RCC 7860 (cell line): ENCODE measurements at regions not wholly inside any gene's neighbourhood (a gene's known extent, or its start where the extent isn't known, plus 50 kb on each side); places are given as distances from the start of the nearest gene placed in this dataset.

Source experiments
- DNase-seq: peaks from one replicate; pipeline ENCODE4 v3.0.0-alpha.2; 2015; ENCODE audit warnings: low spot score
- FAIRE-seq: peaks from 2 replicates; lab custom pipeline; 2012; peaks lifted over from hg19 to GRCh38; lab: Jason Lieb, UNC

DNA sequence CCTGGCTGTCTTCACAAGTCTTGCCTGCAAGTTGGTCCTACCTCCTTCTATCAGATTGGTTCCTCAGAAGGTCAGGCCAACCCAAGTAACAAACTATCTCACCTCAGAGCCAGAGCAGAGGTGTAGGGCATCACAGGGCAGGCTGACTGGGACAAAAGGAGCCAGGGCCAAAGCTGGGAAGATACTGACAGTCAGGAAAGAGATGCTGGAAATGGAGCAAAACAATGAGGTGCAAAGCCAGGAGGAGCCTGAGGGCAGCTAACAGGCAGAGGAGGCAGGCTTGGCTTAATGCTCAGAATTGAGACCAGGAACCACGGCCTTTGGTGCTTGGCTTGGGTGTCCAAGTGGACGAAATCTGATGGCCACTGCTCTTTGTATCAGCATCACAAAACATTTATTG lies 68.4 kb upstream of the PNMA1 start:
- no peak for FAIRE-seq

DNA sequence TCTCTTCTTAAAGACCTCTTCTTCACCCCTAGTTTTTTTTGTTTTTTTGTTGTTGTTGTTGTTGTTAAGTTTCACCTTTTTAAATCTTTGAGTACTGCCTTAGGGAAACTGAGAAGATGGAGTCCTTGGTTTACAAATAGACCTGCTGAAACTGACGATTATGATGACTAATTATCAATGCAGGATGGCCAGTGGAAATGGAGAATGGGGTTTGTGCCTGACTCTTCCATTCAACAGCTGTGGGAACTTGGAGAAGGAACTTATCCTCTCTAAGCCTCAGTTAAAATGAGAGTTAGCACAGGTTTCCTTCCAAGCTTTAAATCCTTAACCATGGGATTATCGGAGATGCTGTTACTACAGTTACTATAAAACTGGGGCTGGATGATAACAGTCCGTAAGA lies 66.7 kb upstream of the PNMA1 start:
- no peak for DNase-seq
- no peak for FAIRE-seq

More for the DNA sequence above, 68.4 kb upstream of the PNMA1 start:
- no peak for DNase-seq

DNA sequence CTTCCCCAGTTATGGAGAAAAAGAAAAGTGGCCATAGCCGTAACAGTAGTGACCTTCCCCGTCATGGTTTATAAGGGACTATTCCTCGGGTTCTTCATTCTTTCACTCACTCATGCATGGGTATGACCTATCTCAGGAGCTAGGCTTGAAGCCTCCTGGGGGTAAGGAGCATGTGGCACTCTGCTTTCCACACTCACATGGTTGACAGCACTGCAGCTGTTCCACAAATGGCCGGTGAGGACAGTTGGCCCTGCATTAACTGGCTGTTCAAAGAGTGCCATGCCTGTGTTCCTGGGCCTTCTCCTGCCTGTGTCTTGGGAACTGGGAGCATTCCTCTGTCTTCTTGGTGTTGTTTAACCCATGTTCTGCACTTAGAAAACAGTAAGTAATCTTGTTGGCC lies 66.2 kb upstream of the PNMA1 start:
- DNase-seq (no peak), FAIRE-seq (no peak)

DNA sequence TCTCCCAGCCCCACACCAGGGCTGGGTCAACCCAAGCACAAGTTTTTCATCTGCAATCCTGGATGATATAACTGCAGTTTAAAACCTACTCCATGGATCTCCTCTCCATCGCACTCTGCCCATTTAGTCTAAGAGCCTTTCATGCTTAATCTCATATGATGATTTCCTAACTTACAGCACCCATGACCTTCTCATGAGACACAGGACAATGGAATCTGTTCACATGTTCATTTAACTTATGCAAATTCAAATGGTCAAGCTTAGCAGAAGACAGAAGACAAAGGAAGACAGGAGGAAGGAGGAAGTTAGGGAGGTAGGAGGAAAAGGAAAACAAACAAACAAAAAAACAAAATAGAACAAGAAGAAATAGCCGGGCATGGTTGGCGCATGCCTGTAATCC lies 64.6 kb upstream of the PNMA1 start:
- DNase-seq (no peak), FAIRE-seq (no peak)

DNA sequence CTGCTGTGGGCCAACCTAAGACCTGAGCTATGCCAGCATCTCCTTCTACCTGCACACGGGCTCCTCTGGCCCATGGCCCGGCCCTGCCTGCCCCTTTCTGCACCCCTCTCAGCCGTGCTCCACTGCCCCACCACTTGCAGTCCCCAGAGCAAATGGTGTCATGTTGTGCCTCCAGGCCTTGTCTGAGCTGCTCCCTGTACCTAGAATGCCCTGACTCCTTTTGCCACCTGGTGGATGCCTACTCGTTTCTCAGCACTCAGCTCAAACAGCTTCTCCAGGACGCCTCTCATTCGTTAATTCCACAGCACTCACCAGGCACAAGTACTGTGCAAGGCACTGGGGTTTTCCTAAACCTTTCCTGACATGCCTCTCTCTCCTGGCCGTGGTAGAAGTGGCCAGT lies 63.2 kb upstream of the PNMA1 start:
- DNase-seq: no peak
- no peak for FAIRE-seq

DNA sequence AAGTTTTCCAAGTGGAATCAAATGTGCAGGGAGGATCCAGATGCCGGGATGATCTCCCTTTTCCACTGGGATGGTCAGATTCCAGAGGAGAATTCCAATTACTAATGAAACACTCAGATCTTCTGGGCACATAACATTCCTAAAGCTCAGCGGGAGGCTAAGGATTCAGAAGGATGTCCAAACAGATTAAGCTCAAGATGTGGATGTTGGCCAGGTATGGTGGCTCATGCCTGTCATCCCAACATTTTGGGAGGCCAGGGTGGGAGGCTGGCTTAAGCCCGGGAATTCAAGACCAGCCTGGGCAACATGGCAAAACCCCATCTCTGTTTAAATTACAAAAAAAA lies 62.0 kb upstream of the PNMA1 start:
- no peak for DNase-seq
- no peak for FAIRE-seq

DNA sequence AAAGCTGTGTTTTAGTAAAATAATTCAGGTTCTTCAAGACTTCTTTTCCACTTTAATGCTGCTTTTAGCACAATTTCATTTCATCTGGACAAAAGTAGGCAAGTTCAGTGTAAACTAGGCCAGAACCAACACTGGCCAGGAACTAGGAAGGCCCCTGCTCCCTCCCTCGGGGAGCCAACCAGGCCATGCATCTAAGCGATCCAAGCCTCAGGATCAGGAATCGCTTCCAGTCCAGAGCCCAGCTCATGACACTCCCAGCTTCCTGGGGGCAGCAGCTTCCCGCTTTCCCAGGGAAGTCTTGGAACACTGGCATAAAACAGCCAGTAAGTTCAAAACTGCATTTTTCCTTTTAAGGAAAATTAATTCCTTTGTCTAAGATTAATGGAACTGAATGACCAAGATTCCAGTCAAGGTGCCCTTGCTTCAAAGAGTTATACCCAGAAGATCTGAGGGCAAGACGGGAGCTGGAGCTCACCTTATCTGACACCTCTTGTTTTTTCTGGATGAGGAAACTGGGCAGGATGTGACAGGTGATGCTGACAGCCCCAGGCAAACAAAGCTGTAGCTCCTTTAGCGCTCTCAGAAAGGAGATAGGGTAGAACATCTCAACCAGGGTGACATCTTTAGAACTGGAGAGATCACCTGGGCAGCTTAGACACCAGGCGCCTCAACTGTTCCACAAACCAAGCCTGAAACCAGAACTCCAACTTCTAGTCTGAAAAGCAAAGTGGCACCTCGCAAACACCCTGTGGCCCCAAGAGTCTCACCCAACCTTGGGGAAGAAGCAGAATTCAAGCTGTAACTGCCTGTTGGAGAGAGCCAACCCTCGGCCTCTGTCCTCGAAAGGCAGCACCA lies 61.4 kb upstream of the PNMA1 start:
- FAIRE-seq (no peak), DNase-seq (no peak)

DNA sequence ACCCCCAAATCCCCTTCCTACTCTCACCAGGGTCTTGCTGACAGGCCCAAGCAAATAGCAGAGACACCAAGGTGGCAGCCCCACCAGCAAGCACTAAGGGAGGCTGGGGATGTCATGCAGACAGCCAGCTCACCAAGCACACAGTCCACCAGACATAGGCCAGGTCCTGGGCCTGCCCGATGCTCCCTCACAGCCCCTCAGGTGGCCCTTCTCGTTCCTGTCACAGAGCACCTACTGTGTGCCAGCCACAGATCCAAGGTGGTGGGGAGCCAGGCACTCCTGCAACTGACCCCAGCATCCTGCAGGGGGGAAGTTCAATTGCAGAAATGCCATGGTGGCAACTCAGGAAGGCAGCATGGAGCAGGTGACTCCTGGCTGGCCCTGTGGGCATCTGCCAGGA lies 60.5 kb upstream of the PNMA1 start:
- no peak for FAIRE-seq

DNA sequence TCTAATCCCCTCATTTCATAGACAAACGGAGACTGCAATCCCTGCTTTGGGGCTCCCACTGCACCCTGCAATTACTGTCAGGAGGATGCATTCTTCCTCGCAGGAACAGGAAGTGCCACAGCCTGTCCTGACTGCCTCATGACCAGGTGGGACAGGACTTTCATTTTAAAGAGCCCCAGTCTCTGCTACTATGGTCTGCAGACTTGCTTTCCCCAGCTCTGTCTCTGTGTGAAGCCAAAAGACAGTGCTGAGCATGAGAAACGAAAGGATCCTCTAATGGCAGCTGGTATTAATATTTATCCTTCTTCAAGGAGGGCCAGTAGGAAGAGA lies 60.0 kb upstream of the PNMA1 start:
- no peak for DNase-seq
- FAIRE-seq: no peak

More for the DNA sequence above, 60.5 kb upstream of the PNMA1 start:
- DNase-seq: no peak

DNA sequence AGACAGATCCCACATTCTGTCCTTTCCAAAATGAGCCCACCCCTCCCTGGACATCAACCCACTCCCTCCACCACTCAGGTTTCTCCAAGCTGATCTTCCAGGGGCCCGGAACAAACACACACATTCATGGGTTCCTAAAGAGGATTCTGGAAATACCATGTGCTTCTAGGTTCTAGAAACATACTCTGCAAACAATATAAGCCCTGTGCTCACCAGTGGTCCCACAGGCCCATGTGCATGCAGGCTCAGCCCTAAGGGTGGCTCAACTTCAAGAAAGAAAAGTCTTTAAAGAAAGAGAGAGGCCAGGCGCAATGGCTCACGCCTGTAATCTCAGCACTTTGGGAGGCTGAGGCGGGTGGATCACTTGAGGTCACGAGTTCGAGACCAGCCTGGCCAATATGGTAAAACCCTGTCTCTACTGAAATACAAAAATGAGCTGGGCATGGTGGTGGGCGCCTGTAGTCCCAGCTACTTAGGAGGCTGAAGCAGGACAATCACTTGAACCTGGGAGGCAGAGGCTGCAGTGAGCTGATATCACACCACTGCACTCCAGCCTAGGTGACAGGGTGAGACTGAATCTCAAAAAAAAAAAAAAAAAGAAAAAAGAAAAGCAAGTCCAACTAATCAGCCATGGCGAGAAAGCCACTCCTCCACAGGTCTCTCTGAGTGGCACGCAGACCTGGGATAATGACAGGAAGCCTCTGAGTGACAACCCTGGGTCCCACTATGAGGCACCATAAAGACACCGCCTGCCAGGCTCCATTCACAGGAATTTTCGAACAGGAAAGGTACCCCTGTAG lies 59.5 kb upstream of the PNMA1 start:
- DNase-seq (no peak), FAIRE-seq (no peak)

DNA sequence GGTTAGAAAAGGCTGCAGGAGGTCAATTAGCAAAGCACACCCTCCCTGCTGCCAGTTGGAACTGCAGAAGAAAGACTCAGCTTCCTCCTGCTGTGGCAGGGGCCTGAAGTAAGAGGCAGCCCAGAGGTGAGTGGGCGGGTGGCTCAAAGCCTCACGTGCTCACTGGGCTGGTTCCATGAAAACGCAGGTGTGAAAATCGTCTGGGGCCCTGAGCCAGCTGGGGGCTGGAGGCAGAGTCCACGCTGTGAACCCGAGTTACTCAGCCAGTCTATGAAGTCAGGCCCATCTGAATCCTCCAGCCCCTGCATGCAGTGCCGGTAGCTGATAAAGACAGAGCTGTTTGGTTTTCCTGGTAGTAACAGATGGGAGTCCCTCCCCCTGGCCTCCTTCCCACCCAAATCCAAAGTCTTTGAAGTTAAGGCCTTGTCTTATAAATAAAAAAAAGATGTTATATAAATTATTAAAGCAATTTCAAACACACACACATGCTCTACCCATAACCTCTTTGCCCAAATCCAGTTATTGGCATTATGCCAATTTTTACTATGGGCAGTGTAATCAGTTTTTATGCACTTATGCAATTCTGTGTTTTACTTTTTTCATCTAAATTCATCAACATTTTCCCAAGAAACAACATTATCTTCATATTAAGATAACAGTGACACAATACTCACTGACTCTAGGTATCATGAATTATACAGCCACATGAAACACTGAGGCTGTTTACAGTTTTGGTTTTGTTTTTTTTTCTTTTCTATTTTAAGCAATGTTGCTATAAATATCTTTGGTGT lies 57.9 kb upstream of the PNMA1 start:
- DNase-seq (no peak), FAIRE-seq (no peak)

DNA sequence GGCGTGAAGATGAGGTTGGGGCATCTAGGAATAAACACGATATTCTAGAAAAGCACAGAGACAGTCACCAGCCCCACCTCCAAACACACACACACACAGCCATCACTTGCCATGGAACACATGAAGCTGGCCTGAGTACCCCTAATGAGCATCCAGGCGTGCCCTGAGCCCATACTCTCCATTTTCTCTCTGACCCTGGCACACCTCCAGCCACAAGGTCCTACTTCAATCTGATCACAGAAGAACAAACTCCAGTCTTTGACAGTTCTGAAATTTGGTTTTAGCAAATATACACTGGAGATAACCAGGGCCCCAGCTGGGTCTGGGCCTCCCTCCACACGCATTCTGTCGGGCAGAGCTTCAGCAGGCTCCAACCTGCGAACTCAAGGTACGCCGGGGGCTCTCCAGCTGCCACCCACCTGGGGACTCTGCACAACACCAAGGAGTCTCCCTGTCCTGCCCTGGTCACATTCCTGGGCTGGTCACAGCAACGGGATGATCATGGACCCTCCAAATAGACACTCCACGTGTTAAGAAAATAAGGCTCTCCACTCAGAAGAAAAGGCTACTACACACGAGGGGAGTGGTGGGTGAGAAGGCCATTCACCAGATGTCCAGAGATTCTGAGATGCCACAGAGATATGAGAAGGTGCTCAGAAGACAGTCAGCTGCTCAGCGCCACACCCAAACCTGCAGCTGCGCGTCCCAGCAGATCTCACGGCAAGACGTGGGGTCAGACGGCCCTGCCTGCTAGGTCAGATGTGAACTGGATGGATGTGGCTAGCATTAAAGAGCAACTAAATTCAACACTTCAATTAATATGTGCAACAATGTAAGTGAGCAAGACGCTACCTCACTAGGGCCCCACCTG lies 57.0 kb upstream of the PNMA1 start:
- no peak for DNase-seq

DNA sequence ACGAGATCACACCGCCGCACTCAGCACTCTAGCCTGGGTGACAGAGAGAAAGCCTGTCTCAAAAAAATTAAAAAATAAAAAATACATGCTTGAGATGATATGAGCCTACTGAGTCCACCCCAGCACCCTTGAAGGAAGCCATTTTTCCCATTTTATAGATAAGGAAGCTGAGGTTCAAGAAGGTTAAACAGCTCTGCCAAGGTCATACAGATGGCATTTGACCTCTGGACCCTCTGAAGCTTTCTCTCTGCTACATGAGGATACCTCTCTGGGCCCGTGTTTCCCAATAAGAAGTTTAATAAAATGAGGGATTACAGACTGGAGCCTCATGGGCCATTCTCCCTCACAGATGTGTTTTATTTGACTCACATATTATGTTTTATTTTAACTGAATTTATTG lies 53.9 kb upstream of the PNMA1 start:
- FAIRE-seq (no peak), DNase-seq (no peak)

More for the DNA sequence above, 57.0 kb upstream of the PNMA1 start:
- FAIRE-seq: no peak

DNA sequence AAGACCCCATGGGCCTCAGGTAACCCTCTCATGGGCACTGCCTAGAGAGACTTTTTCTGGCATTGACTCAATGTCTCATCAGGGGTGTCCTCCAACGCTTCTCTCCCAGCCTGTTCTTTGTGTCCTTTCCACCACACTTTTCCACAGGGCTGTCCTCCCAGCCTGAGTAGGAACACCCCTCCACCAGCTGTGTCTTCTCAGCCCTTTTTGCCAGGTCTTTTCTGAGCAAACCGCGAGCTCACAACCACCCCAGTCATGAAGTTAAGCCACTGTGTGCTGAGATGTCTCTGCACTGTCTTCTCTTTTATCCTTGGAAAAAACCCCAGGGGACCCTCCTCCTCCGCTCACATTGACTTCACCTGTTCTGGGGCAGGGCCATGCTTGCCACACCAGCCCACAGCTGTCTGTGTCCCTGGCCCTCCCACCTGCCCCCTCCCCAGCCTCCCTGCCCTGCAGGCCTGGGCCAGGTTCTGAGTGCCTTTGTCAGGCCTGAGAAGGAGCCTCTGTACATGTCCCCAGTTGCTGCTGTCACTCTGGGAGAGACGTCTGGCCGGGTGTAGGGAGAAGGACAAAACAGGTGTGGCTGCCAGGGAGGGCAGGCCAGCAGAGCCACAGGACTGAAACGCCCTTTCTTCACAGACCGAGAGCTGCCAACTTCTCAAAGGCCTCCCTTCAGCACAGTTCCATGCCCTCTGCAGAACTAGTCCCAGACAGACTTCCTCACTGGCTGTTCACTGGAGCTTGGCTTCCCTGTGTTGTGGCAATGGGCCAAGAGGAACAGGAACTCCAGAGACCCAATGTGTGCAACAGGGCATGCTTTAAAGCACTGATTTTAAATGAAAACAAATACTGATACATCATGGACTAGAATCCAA lies 50.5 kb upstream of the PNMA1 start:
- no peak for FAIRE-seq

More for the DNA sequence above, 50.5 kb upstream of the PNMA1 start:
- peak; percentile 33 for DNase-seq
